ENCODE measurements at regions not wholly inside any gene's neighbourhood (a gene's known extent, or its start where the extent isn't known, plus 50 kb on each side); places are given as distances from the start of the nearest gene placed in this dataset.

- TF ChIP-seq CTCF (conservative IDR thresholded peaks at IDR 0.05; ENCODE audit: low read depth, low read length), result no peak
- no peak for DNase-seq (ENCODE audit: low read depth)
- no peak overlapping the region for H3K4me3 ChIP-seq (ENCODE audit: low read depth, low read length)
Measured at GRCh38 chr13:104132849-104133248, 1066.6 kb upstream of the SLC10A2 start.

DNA sequence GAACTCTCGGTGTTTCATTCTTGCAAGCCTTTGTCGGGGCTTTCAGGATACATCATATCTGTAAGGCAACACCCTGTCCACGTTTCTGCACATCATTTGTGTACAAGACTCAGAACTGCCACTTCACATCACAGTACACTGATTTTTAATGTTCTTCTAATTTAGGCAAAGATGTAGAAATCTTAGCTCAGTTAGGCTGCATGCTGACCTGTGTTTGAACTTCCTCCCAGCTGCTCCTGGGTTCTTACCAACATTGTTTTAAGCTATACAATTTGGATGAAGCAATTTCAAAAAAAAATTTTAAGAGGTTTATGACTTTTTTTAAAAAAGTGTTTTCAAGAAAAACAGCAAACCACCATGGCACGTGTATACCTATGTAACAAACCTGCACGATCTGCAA is 1047.9 kb upstream of the SLC10A2 start:
- no peak overlapping the region for H3K4me3 ChIP-seq (ENCODE audit: low read depth, low read length)
- no peak for TF ChIP-seq CTCF (conservative IDR thresholded peaks at IDR 0.05; ENCODE audit: low read depth, low read length)

DNA sequence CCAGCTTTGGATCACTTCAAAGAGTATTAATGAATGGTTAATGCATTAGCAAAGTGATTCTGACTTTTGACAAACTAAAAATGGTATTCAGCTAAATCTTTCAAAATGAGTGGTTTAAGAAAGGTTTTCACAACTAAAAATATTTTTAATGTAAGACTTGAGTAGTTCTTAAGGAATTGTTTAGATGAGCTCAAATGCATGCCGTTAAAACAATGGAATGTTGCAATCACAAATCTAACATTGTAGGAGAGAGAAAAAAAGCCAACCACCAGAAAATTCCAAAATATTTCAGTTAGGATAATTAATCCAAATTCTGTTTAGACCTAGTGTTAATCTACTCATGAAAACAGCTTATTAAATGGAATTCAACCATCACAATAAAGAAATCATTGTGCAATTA is 1044.8 kb upstream of the SLC10A2 start:
- DNase-seq (ENCODE audit: low read depth), result no peak
- TF ChIP-seq CTCF (conservative IDR thresholded peaks at IDR 0.05; ENCODE audit: low read depth, low read length), result no peak
- no peak overlapping the region for H3K4me3 ChIP-seq (ENCODE audit: low read depth, low read length)

More for the DNA sequence above, 1047.9 kb upstream of the SLC10A2 start:
- DNase-seq (ENCODE audit: low read depth), result no peak

GRCh38 chr13:104106705-104107393 is 1040.6 kb upstream of the SLC10A2 start:
- TF ChIP-seq CTCF (conservative IDR thresholded peaks at IDR 0.05; ENCODE audit: low read depth, low read length), result peak; percentile 37
- DNase-seq (ENCODE audit: low read depth), result peak; percentile 26
- no peak overlapping the region for H3K4me3 ChIP-seq (ENCODE audit: low read depth, low read length)

- TF ChIP-seq CTCF (conservative IDR thresholded peaks at IDR 0.05; ENCODE audit: low read depth, low read length), result no peak
- DNase-seq (ENCODE audit: low read depth), result no peak
- no peak overlapping the region for H3K4me3 ChIP-seq (ENCODE audit: low read depth, low read length)
Measured at GRCh38 chr13:104105418-104106355, 1039.5 kb upstream of the SLC10A2 start.

GRCh38 chr13:104099750-104100149 is 1033.5 kb upstream of the SLC10A2 start:
- TF ChIP-seq CTCF (conservative IDR thresholded peaks at IDR 0.05; ENCODE audit: low read depth, low read length), result no peak
- DNase-seq (ENCODE audit: low read depth), result no peak
- H3K4me3 ChIP-seq (ENCODE audit: low read depth, low read length), result no peak overlapping the region
